ENCODE measurements at regions not wholly inside any gene's neighbourhood (a gene's known extent, or its start where the extent isn't known, plus 50 kb on each side); places are given as distances from the start of the nearest gene placed in this dataset.

DNA sequence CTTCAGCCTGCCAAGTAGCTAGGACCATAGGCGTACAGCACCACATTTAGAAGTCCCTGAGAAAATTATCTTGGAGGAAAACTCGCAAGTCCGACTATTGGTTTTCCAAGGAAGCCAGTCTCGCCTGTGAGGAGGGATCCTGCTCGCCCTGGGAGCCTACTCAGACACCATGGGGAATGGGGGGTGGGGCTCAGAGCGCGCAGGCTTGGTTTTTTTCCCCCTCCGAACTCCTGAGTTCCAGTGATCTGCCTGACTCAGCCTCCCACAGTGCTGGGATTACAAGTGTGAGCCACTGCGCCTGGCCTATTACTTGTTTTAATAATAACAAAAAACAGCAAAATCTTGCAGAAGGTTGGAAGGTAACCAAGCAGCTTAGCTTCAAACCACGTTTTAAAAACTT, 153.7 kb downstream of the OR2B2 start:
- Histone ChIP-seq H4K8ac (ENCODE audit: low read depth, low read length) (no peak overlapping the region), H3K14ac (ENCODE audit: low read length) (no peak overlapping the region), H3K4me3 (ENCODE audit: low read length in 2 of 2) (no peak overlapping the region), H3K4ac (ENCODE audit: low read length) (no peak overlapping the region), H2BK120ac (ENCODE audit: low read depth, low read length) (no peak overlapping the region), H3K23ac (ENCODE audit: low read depth, low read length, poor library complexity) (no peak overlapping the region), H2BK15ac (ENCODE audit: low read length) (no peak overlapping the region), H3K18ac (ENCODE audit: low read length) (peak overlapping the region; percentile 14), H2BK12ac (ENCODE audit: low read length) (no peak overlapping the region), H3K36me3 (replicated peaks in 1 of 2; ENCODE audit: control insufficient read depth in 2 of 2, insufficient read depth in 2 of 2, low read length in 2 of 2) (no peaks in the 10 kb centered on the region), H3K4me1 (ENCODE audit: control insufficient read depth in 2 of 2, insufficient read depth in 1 of 2, low read depth in 1 of 2, low read length in 2 of 2) (peaks cover 0 to 6% of the 10 kb centered on the region in 2 donors), H3K9me3 (replicated peaks in 1 of 2; ENCODE audit: control insufficient read depth in 2 of 2, insufficient read depth in 1 of 2, low read depth in 1 of 2, low read length in 2 of 2) (no peaks in the 10 kb centered on the region), H4K91ac (ENCODE audit: low read depth, low read length, poor library complexity) (no peak overlapping the region), H3K27ac (replicated peaks; ENCODE audit: low read length) (no peak overlapping the region), H2BK5ac (ENCODE audit: low read length) (no peak overlapping the region), H3K27me3 (ENCODE audit: control insufficient read depth in 3 of 3, insufficient read depth in 3 of 3, low read depth in 1 of 3, low read length in 3 of 3) (peaks cover 0 to 28% (median 0%) of the 10 kb centered on the region in 3 experiments), H2AFZ (ENCODE audit: low read length) (no peak overlapping the region), H3K4me2 (ENCODE audit: insufficient read depth, low read length, poor library complexity, severe bottlenecking) (no peak overlapping the region), H2AK5ac (ENCODE audit: low read depth, low read length) (no peak overlapping the region), H3K79me1 (ENCODE audit: low read depth, low read length) (no peaks in the 10 kb centered on the region), H3K9ac (ENCODE audit: low read depth, low read length, poor library complexity) (no peak overlapping the region)
- WGBS, 2 donors (ENCODE audit: extremely low coverage in 2 of 2, insufficient read length in 2 of 2, insufficient replicate concordance in 1 of 2) = no CpG with 5 or more reads among the region's 10 CpGs
- DNase-seq (ENCODE audit: low spot score) = no peak

DNA sequence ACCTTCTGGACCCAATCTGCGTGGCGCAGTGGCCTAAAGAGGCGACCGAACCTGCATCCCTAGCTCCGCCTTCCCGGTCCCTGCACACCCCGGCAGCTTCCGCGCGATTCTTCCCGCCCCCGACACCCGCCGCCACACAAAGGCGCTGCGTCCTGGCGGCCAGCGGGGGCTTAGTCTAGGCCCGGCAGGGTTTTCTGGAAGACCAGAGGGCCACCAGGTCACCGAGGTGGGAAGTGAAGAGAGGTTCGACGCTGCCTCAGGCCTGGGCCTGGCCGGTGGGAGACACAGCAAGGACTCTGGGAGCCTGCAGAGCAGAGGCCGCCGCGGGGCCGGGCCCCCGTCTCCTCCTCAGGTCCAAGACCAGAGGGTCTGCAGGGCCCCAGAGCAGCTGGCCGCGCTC, 154.9 kb downstream of the OR2B2 start:
- H3K79me1 ChIP-seq (ENCODE audit: low read depth, low read length) = no peaks in the 10 kb centered on the region
- peak overlapping the region; percentile 47 for H3K23ac ChIP-seq (ENCODE audit: low read depth, low read length, poor library complexity)
- H2AK5ac ChIP-seq (ENCODE audit: low read depth, low read length) = no peak overlapping the region
- no peak for DNase-seq (ENCODE audit: low spot score)
- no peaks in the 10 kb centered on the region for H3K9me3 ChIP-seq (replicated peaks in 1 of 2; ENCODE audit: control insufficient read depth in 2 of 2, insufficient read depth in 1 of 2, low read depth in 1 of 2, low read length in 2 of 2)
- H3K36me3 ChIP-seq (replicated peaks in 1 of 2; ENCODE audit: control insufficient read depth in 2 of 2, insufficient read depth in 2 of 2, low read length in 2 of 2) = no peaks in the 10 kb centered on the region
- peaks cover 0 to 6% of the 10 kb centered on the region in 2 donors for H3K4me1 ChIP-seq (ENCODE audit: control insufficient read depth in 2 of 2, insufficient read depth in 1 of 2, low read depth in 1 of 2, low read length in 2 of 2)
- no peak overlapping the region for H3K27ac ChIP-seq (replicated peaks; ENCODE audit: low read length)
- H3K14ac ChIP-seq (ENCODE audit: low read length) = no peak overlapping the region
- H3K4ac ChIP-seq (ENCODE audit: low read length) = no peak overlapping the region
- no peak overlapping the region for H4K91ac ChIP-seq (ENCODE audit: low read depth, low read length, poor library complexity)
- H3K27me3 ChIP-seq (ENCODE audit: control insufficient read depth in 3 of 3, insufficient read depth in 3 of 3, low read depth in 1 of 3, low read length in 3 of 3) = peaks cover 0 to 28% (median 0%) of the 10 kb centered on the region in 3 experiments
- peak overlapping the region; percentile 64 for H2AFZ ChIP-seq (ENCODE audit: low read length)
- no peak overlapping the region for H2BK120ac ChIP-seq (ENCODE audit: low read depth, low read length)
- peak overlapping the region; percentile 32 for H3K4me2 ChIP-seq (ENCODE audit: insufficient read depth, low read length, poor library complexity, severe bottlenecking)
- peak overlapping the region; percentile 76 for H2BK15ac ChIP-seq (ENCODE audit: low read length)
- no peak overlapping the region for H3K4me3 ChIP-seq (ENCODE audit: low read length in 2 of 2)
- no peak overlapping the region for H3K9ac ChIP-seq (ENCODE audit: low read depth, low read length, poor library complexity)
- peak overlapping the region; percentile 72 for H4K8ac ChIP-seq (ENCODE audit: low read depth, low read length)
- no peak overlapping the region for H2BK12ac ChIP-seq (ENCODE audit: low read length)
- peak overlapping the region; percentile 94 for H3K18ac ChIP-seq (ENCODE audit: low read length)
- WGBS, 2 donors (ENCODE audit: extremely low coverage in 2 of 2, insufficient read length in 2 of 2, insufficient replicate concordance in 1 of 2) = no CpG with 5 or more reads among the region's 30 CpGs
- H2BK5ac ChIP-seq (ENCODE audit: low read length) = no peak overlapping the region

DNA sequence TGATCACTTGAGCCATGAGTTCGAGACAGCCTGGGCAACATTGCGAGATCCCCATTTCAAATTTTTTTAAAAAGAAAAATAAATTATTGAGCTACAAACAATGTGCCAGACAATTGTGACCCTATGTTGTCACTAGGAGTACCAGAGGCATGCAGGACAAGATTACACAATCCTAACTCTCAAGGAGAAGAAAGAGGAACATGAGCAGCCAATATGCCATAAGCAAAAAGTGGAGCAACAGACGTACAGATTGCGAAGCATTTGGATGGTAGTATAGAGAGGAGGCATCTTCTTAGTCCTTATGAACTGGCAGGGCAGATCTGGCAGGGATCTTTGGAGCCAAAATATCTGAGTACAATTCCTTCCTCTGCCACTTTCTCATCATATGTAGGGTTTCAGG, 156.4 kb downstream of the OR2B2 start:
- Histone ChIP-seq H3K27me3 (ENCODE audit: control insufficient read depth in 3 of 3, insufficient read depth in 3 of 3, low read depth in 1 of 3, low read length in 3 of 3) (peaks cover 0 to 28% (median 0%) of the 10 kb centered on the region in 3 experiments), H3K36me3 (replicated peaks in 1 of 2; ENCODE audit: control insufficient read depth in 2 of 2, insufficient read depth in 2 of 2, low read length in 2 of 2) (no peaks in the 10 kb centered on the region), H4K8ac (ENCODE audit: low read depth, low read length) (no peak overlapping the region), H2AFZ (ENCODE audit: low read length) (no peak overlapping the region), H3K4me1 (ENCODE audit: control insufficient read depth in 2 of 2, insufficient read depth in 1 of 2, low read depth in 1 of 2, low read length in 2 of 2) (peaks cover 0 to 6% of the 10 kb centered on the region in 2 donors), H2BK15ac (ENCODE audit: low read length) (no peak overlapping the region), H2AK5ac (ENCODE audit: low read depth, low read length) (no peak overlapping the region), H3K79me1 (ENCODE audit: low read depth, low read length) (no peaks in the 10 kb centered on the region), H3K27ac (replicated peaks; ENCODE audit: low read length) (no peak overlapping the region), H3K18ac (ENCODE audit: low read length) (no peak overlapping the region), H3K23ac (ENCODE audit: low read depth, low read length, poor library complexity) (no peak overlapping the region), H4K91ac (ENCODE audit: low read depth, low read length, poor library complexity) (peak overlapping the region; percentile 65), H2BK5ac (ENCODE audit: low read length) (no peak overlapping the region), H3K4me2 (ENCODE audit: insufficient read depth, low read length, poor library complexity, severe bottlenecking) (no peak overlapping the region), H3K9ac (ENCODE audit: low read depth, low read length, poor library complexity) (no peak overlapping the region), H2BK120ac (ENCODE audit: low read depth, low read length) (no peak overlapping the region), H3K4ac (ENCODE audit: low read length) (no peak overlapping the region), H2BK12ac (ENCODE audit: low read length) (no peak overlapping the region), H3K14ac (ENCODE audit: low read length) (no peak overlapping the region), H3K4me3 (ENCODE audit: low read length in 2 of 2) (no peak overlapping the region), H3K9me3 (replicated peaks in 1 of 2; ENCODE audit: control insufficient read depth in 2 of 2, insufficient read depth in 1 of 2, low read depth in 1 of 2, low read length in 2 of 2) (no peaks in the 10 kb centered on the region)
- DNase-seq (ENCODE audit: low spot score) = no peak
- WGBS, 2 donors (ENCODE audit: extremely low coverage in 2 of 2, insufficient read length in 2 of 2, insufficient replicate concordance in 1 of 2) = no CpG with 5 or more reads among the region's 4 CpGs

DNA sequence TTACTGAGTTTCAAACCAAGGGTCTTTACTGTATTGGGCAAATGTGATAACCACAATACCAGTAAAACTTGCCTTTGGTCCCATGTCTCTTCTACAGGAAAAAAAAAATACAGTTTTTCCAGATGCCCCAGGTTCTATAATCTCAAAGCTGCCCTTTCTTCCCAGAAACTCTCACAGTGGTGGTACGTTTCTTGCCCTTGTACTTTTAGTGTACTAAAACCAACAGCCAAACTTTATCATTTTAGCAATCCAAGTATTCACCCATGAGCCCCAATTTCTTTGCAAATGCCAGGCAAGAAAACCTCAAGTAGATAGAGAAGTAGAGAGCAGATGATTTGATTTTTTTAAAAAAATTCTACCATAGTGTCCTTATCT, 157.8 kb downstream of the OR2B2 start:
- no CpG with 5 or more reads among the region's 1 CpG for WGBS, 2 donors (ENCODE audit: extremely low coverage in 2 of 2, insufficient read length in 2 of 2, insufficient replicate concordance in 1 of 2)
- Histone ChIP-seq H3K23ac (ENCODE audit: low read depth, low read length, poor library complexity) (no peak overlapping the region), H2BK15ac (ENCODE audit: low read length) (no peak overlapping the region), H2AK5ac (ENCODE audit: low read depth, low read length) (no peak overlapping the region), H4K8ac (ENCODE audit: low read depth, low read length) (no peak overlapping the region), H3K9ac (ENCODE audit: low read depth, low read length, poor library complexity) (no peak overlapping the region), H3K4me3 (ENCODE audit: low read length in 2 of 2) (peak overlapping the region in 1 of 2 donors; percentile 45), H3K36me3 (replicated peaks in 1 of 2; ENCODE audit: control insufficient read depth in 2 of 2, insufficient read depth in 2 of 2, low read length in 2 of 2) (no peaks in the 10 kb centered on the region), H3K18ac (ENCODE audit: low read length) (no peak overlapping the region), H3K4me2 (ENCODE audit: insufficient read depth, low read length, poor library complexity, severe bottlenecking) (no peak overlapping the region), H4K91ac (ENCODE audit: low read depth, low read length, poor library complexity) (no peak overlapping the region), H3K27ac (replicated peaks; ENCODE audit: low read length) (no peak overlapping the region), H3K4ac (ENCODE audit: low read length) (no peak overlapping the region), H3K14ac (ENCODE audit: low read length) (no peak overlapping the region), H3K27me3 (ENCODE audit: control insufficient read depth in 3 of 3, insufficient read depth in 3 of 3, low read depth in 1 of 3, low read length in 3 of 3) (peaks cover 0 to 23% (median 0%) of the 10 kb centered on the region in 3 experiments), H2BK120ac (ENCODE audit: low read depth, low read length) (no peak overlapping the region), H3K9me3 (replicated peaks in 1 of 2; ENCODE audit: control insufficient read depth in 2 of 2, insufficient read depth in 1 of 2, low read depth in 1 of 2, low read length in 2 of 2) (no peaks in the 10 kb centered on the region), H2BK5ac (ENCODE audit: low read length) (no peak overlapping the region), H2AFZ (ENCODE audit: low read length) (peak overlapping the region; percentile 77), H3K4me1 (ENCODE audit: control insufficient read depth in 2 of 2, insufficient read depth in 1 of 2, low read depth in 1 of 2, low read length in 2 of 2) (peaks cover 0 to 6% of the 10 kb centered on the region in 2 donors), H3K79me1 (ENCODE audit: low read depth, low read length) (no peaks in the 10 kb centered on the region), H2BK12ac (ENCODE audit: low read length) (no peak overlapping the region)
- DNase-seq (ENCODE audit: low spot score) = no peak
